DND-41 (cell line): ENCODE measurements at regions not wholly inside any gene's neighbourhood (a gene's known extent, or its start where the extent isn't known, plus 50 kb on each side); places are given as distances from the start of the nearest gene placed in this dataset.

Experiments used
- ATAC-seq: fragments of 200-7000 bp; cut with Tn5 transposase; 3 replicates; pipeline ENCODE4 v1.9.1; 2021; ENCODE audit warnings: low read depth; ENCODE audit not compliant: insufficient read depth
- DNase-seq: peaks from one replicate; pipeline ENCODE4 v3.0.0-alpha.2; 2020
- H2AFZ ChIP-seq: 2 replicates; pipeline ENCODE4 v1.6.0; 2012; ENCODE audit warnings: low read depth, low read length
- H3K27ac ChIP-seq: 2 replicates; pipeline ENCODE4 v1.5.1; 2012; ENCODE audit warnings: low read length, inconsistent platforms
- H3K27me3 ChIP-seq: fragments of 200-600 bp; sonication (generic); 2 replicates; pipeline ENCODE4 v1.6.0; 2012; ENCODE audit warnings: low read length, mild to moderate bottlenecking, inconsistent platforms; ENCODE audit not compliant: insufficient read depth, poor library complexity
- H3K36me3 ChIP-seq: 2 replicates; pipeline ENCODE4 v1.5.1; 2012; ENCODE audit warnings: low read length, inconsistent platforms; ENCODE audit not compliant: insufficient read depth
- H3K4me1 ChIP-seq: 2 replicates; pipeline ENCODE4 v1.5.1; 2012; ENCODE audit warnings: mild to moderate bottlenecking, low read length; ENCODE audit not compliant: insufficient read depth
- H3K4me2 ChIP-seq: 2 replicates; pipeline ENCODE4 v1.6.0; 2012; ENCODE audit warnings: mild to moderate bottlenecking, moderate library complexity, low read length, inconsistent platforms; ENCODE audit not compliant: insufficient read depth
- H3K4me3 ChIP-seq, 2 experiments: fragments of 200-600 bp in 1 of 2; shearing (Covaris generic) in 1 of 2; 2 replicates each; pipeline ENCODE4 v1.5.1; 2012 to 2016; ENCODE audit warnings: inconsistent platforms in 2 of 2, low read length in 2 of 2, mild to moderate bottlenecking in 2 of 2, low read depth in 1 of 2, moderate library complexity in 1 of 2
- H3K79me2 ChIP-seq: 2 replicates; pipeline ENCODE4 v1.6.0; 2012; ENCODE audit warnings: low read length, inconsistent platforms; ENCODE audit not compliant: insufficient read depth
- H3K9ac ChIP-seq: 2 replicates; pipeline ENCODE4 v1.6.0; 2012; ENCODE audit warnings: low read depth, mild to moderate bottlenecking, inconsistent platforms, low read length, moderate library complexity
- H3K9me3 ChIP-seq: 2 replicates; pipeline ENCODE4 v1.5.1; 2012; ENCODE audit warnings: low read length, moderate library complexity, mild to moderate bottlenecking, inconsistent platforms; ENCODE audit not compliant: insufficient read depth, severe bottlenecking
- H4K20me1 ChIP-seq: 2 replicates; pipeline ENCODE4 v1.6.0; 2012; ENCODE audit warnings: low read length; ENCODE audit not compliant: insufficient read depth
- EZH2 ChIP-seq: IDR thresholded peaks from 3 replicates; pipeline ENCODE4 v1.6.1; 2012; ENCODE audit warnings: borderline replicate concordance, low read depth, mild to moderate bottlenecking, moderate library complexity, low read length, inconsistent platforms; ENCODE audit not compliant: severe bottlenecking
- TF ChIP-seq, protein P1 (sequence below): IDR thresholded peaks from 2 replicates; pipeline ENCODE4 v1.5.1; 2012; ENCODE audit warnings: borderline replicate concordance, low read length, moderate library complexity, mild to moderate bottlenecking; ENCODE audit not compliant: poor library complexity, severe bottlenecking; ENCODE audit errors: extremely low read depth

DNA sequence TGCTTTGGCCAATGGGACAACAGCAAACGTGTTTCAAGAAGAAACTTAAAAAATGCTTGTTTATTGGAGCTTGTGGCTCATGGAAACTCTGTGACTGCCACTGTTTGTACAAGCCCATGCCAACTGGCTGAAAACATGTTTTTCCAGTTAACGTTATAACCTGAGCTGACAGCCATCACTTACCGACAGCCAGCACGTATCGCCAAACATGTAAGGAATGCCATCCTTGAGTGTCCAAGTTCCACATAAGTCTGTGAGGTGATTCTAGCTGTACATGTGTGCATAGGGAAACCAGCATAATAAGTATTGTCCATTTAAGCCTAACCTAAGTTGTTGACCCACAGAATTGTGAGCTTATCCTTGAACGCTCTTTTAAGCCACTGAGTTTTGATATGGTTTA lies 596.9 kb downstream of the TRHDE start:
- H3K27me3 ChIP-seq = no peaks in the 10 kb centered on the region
- no peak overlapping the region for H3K4me2 ChIP-seq
- TF ChIP-seq EZH2 = no peak
- TF ChIP-seq, protein P1, sequence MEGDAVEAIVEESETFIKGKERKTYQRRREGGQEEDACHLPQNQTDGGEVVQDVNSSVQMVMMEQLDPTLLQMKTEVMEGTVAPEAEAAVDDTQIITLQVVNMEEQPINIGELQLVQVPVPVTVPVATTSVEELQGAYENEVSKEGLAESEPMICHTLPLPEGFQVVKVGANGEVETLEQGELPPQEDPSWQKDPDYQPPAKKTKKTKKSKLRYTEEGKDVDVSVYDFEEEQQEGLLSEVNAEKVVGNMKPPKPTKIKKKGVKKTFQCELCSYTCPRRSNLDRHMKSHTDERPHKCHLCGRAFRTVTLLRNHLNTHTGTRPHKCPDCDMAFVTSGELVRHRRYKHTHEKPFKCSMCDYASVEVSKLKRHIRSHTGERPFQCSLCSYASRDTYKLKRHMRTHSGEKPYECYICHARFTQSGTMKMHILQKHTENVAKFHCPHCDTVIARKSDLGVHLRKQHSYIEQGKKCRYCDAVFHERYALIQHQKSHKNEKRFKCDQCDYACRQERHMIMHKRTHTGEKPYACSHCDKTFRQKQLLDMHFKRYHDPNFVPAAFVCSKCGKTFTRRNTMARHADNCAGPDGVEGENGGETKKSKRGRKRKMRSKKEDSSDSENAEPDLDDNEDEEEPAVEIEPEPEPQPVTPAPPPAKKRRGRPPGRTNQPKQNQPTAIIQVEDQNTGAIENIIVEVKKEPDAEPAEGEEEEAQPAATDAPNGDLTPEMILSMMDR = no peak
- H2AFZ ChIP-seq = no peak overlapping the region
- no peaks in the 10 kb centered on the region for H3K4me1 ChIP-seq
- no peak overlapping the region for H3K4me3 ChIP-seq
- no peaks in the 10 kb centered on the region for H4K20me1 ChIP-seq
- H3K27ac ChIP-seq = no peak overlapping the region
- H3K9ac ChIP-seq = no peak overlapping the region
- DNase-seq = no peak
- no peaks in the 10 kb centered on the region for H3K9me3 ChIP-seq
- ATAC-seq = no peak
- H3K79me2 ChIP-seq = no peaks in the 10 kb centered on the region
- no peaks in the 10 kb centered on the region for H3K36me3 ChIP-seq

DNA sequence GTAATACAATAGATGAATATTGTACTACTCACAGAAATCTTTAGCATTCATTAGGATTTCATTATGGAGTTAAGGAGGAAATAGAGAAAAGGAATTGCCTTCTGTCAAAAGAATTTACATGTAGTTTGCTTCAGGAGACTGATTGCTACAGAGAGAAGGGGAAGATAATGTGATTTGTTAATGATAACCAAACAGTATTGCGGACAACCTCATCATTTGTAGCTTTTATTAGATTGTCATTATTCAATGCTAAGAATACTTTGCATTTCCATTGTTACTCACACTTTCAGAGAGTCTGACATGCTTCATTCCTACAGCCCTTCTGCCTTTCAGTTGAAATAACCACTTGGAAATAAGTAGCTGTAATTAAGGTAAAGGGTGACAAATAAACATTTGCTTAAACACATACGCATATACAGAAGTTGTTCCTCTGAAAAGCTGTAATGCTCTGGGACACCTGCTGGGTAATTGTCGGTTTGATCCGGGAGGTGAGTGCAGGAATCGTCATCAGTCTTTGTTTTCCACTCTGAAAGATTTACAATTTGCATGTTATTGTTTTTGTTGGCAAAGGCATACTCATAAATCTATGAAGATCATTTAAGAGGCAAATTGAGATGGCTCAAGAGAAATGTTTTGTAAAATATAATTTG lies 600.2 kb downstream of the TRHDE start:
- Histone ChIP-seq H3K4me2 (no peak overlapping the region), H2AFZ (no peak overlapping the region), H3K36me3 (no peaks in the 10 kb centered on the region), H4K20me1 (no peaks in the 10 kb centered on the region), H3K4me1 (no peaks in the 10 kb centered on the region), H3K4me3 (no peak overlapping the region), H3K9me3 (no peaks in the 10 kb centered on the region), H3K9ac (no peak overlapping the region), H3K27ac (no peak overlapping the region), H3K79me2 (no peaks in the 10 kb centered on the region), H3K27me3 (no peaks in the 10 kb centered on the region)
- TF ChIP-seq, protein P1 = no peak
- TF ChIP-seq EZH2 = no peak
- no peak for DNase-seq
- no peak for ATAC-seq

DNA sequence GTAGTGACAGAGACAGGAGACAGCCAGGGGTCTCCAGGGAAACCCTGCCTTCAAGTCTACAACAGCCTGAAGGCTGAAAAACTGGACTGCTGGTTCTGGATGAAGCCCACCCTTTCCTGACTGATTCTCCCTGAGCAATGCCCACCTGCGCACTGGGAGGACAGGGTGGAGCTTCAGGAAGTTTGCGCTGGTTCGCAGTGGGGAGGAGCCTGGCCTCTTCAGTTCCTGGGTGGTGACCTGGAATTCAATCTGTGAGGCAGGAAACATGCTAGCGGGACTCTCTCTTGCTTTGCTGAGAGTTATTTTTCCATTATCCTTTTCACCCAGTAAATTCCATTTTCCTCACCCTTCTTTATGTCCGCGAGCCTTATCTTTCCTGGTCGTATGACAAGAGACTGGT lies 600.8 kb downstream of the TRHDE start:
- DNase-seq = no peak
- H3K79me2 ChIP-seq = no peaks in the 10 kb centered on the region
- H3K4me3 ChIP-seq = no peak overlapping the region
- no peaks in the 10 kb centered on the region for H3K36me3 ChIP-seq
- no peak for ATAC-seq
- H3K27ac ChIP-seq = no peak overlapping the region
- H3K4me2 ChIP-seq = no peak overlapping the region
- no peaks in the 10 kb centered on the region for H3K9me3 ChIP-seq
- no peak overlapping the region for H2AFZ ChIP-seq
- H4K20me1 ChIP-seq = no peaks in the 10 kb centered on the region
- H3K4me1 ChIP-seq = no peaks in the 10 kb centered on the region
- TF ChIP-seq, protein P1 = no peak
- no peak for TF ChIP-seq EZH2
- no peaks in the 10 kb centered on the region for H3K27me3 ChIP-seq
- no peak overlapping the region for H3K9ac ChIP-seq
